GM06990 (cell line): ENCODE measurements at regions not wholly inside any gene's neighbourhood (a gene's known extent, or its start where the extent isn't known, plus 50 kb on each side); places are given as distances from the start of the nearest gene placed in this dataset.

Source experiments
- DNase-seq: peaks from one replicate; pipeline ENCODE4 v3.0.0-alpha.2; 2011; ENCODE audit not compliant: insufficient read length; ENCODE audit errors: extremely low read depth
- H3K27me3 ChIP-seq: replicated peaks from 2 replicates; pipeline ENCODE4 v1.6.0; 2011; ENCODE audit warnings: low read length; ENCODE audit not compliant: control insufficient read depth, insufficient read depth
- H3K36me3 ChIP-seq: 2 replicates; pipeline ENCODE4 v1.5.1; 2011; ENCODE audit warnings: low read length; ENCODE audit not compliant: control insufficient read depth, insufficient read depth
- H3K4me3 ChIP-seq: replicated peaks from 2 replicates; pipeline ENCODE4 v1.5.1; 2011; ENCODE audit warnings: low read depth, mild to moderate bottlenecking, control low read depth, low read length
- TF ChIP-seq, protein P1 (sequence below): IDR thresholded peaks from 2 replicates; pipeline ENCODE4 v1.5.1; 2011; ENCODE audit warnings: low read length, control low read depth, mild to moderate bottlenecking, inconsistent platforms; ENCODE audit not compliant: insufficient read depth, poor library complexity, severe bottlenecking

DNA sequence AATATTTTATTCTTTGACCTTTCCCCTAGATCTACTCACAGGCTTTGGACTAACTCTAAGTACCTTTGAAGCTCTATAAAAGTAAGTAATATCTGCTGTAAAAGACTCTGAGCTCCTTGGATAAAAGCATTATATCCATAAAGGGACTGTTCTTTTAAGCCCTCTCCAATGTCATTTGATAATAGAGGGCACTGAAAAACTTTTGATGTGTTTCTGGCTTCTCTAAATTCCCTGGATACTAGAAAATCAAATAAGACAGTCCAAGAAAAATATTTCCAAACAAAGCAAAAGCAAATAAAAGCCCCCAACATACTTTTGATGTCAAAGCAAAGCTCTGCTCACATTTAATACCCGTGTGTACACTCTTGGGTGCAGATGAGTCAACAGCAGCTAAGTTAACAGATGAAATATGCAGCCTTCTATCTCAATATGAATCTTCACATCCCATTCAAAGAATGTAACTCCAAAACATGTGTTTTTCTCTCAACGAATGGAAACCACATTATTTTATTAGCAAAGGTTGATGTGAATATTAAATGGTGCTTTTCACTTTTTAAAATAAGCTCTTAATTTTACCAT lies 230.3 kb downstream of the CENPF start:
- Histone ChIP-seq H3K27me3 (no peaks in the 10 kb centered on the region), H3K36me3 (no peaks in the 10 kb centered on the region), H3K4me3 (no peak overlapping the region)
- TF ChIP-seq, protein P1, sequence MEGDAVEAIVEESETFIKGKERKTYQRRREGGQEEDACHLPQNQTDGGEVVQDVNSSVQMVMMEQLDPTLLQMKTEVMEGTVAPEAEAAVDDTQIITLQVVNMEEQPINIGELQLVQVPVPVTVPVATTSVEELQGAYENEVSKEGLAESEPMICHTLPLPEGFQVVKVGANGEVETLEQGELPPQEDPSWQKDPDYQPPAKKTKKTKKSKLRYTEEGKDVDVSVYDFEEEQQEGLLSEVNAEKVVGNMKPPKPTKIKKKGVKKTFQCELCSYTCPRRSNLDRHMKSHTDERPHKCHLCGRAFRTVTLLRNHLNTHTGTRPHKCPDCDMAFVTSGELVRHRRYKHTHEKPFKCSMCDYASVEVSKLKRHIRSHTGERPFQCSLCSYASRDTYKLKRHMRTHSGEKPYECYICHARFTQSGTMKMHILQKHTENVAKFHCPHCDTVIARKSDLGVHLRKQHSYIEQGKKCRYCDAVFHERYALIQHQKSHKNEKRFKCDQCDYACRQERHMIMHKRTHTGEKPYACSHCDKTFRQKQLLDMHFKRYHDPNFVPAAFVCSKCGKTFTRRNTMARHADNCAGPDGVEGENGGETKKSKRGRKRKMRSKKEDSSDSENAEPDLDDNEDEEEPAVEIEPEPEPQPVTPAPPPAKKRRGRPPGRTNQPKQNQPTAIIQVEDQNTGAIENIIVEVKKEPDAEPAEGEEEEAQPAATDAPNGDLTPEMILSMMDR = no peak
- no peak for DNase-seq

DNA sequence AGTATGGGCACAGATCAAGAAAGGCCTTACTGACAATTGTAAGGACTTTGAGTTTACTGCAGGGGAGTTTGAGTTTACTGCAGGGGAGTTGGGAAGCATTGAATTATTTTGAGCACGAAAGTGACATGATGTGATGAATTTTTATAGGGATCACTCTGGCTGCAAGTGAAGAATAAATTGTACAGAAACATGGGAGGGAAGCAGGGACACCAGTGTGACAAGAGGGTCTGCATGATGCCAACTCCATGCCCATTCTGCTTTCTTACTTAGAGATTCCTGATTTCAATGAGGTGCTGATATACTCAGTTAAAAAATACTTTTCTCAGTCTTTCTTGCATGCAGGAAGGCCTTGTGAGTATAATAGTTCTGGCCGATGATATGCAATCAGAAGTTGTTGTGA lies 234.4 kb downstream of the CENPF start:
- H3K27me3 ChIP-seq = no peaks in the 10 kb centered on the region
- TF ChIP-seq, protein P1 = no peak
- no peaks in the 10 kb centered on the region for H3K36me3 ChIP-seq
- no peak for DNase-seq
- no peak overlapping the region for H3K4me3 ChIP-seq

DNA sequence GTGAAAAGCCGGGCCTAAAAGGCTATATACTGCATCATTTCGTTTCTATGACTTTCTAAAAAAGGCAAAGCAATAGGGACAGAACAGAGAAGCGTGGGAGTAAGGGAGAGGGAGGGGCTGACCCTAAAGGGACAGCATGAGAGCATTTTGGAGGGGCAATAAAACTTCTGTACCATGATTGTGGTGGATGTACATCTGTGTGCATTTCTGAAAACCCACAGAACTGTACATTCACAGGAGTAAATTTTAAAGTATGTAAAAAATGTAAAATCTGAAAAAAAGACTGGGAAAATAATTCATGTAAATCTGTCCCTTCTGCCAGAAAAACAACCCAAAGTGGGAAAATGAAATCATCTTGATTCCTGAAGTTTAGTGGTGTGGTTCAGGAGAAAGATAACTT lies 235.4 kb downstream of the CENPF start:
- TF ChIP-seq, protein P1 = no peak
- no peaks in the 10 kb centered on the region for H3K27me3 ChIP-seq
- H3K4me3 ChIP-seq = no peak overlapping the region
- no peak for DNase-seq
- no peaks in the 10 kb centered on the region for H3K36me3 ChIP-seq

DNA sequence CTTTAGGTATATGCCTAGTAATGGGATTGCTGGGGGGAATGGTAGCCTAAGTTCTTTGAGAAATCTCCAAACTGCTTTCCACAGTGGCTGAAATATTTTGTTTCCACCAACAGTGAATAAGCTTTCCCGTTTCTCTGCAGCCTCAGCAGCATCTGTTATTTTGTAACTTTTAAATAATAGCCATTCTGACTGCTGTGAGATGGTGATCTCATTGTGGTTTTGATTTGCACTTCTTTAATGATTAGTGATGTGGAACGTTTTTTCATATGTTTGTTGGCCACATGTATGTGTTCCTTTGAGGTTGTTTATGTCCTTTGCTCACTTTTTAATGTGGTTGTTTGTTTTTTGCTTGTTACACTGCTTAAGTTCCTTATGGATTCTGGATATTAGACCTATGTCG lies 237.4 kb downstream of the CENPF start:
- Histone ChIP-seq H3K4me3 (no peak overlapping the region), H3K36me3 (no peaks in the 10 kb centered on the region), H3K27me3 (no peaks in the 10 kb centered on the region)
- TF ChIP-seq, protein P1 = no peak
- DNase-seq = no peak

DNA sequence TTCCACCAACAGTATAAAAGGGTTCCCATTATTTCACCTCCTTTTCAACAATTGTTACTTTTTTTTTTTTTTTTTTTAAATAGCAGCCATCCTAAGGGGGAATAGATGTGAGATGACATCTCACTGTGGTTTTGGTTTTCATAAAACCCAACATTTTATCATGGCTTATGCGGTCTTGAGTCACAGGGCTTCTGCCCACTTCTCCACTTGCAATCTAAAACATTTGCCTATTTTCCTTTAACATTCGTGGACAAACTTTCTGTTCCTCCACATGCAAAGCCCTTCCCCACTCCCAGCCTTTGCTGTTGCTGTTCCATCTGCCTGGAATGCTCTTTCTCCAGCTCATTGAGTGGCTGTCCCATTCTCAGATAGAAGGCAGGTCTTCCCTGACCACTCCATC lies 239.7 kb upstream of the KCNK2 start:
- TF ChIP-seq, protein P1 = no peak
- Histone ChIP-seq H3K4me3 (no peak overlapping the region), H3K27me3 (no peaks in the 10 kb centered on the region), H3K36me3 (no peaks in the 10 kb centered on the region)
- no peak for DNase-seq

DNA sequence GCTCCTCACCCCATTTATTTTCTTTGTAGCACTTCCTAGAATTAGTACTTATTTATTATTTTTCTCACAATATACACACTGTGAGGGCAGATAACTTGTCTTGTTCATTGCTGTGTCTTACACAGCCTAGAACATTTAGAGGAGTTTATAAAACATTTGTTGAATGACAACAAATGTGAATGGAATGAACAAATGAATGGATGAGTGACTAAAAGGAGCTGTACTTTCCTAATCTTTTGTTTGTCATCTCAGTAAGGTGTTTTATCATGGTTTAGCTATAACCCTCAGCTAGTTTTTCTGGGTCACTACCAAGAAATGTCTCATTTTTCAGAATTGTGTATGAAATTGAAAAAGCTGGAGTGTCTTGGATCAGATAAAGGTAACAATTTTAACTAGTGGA lies 239.3 kb upstream of the KCNK2 start:
- TF ChIP-seq, protein P1 = no peak
- H3K36me3 ChIP-seq = no peaks in the 10 kb centered on the region
- H3K27me3 ChIP-seq = no peaks in the 10 kb centered on the region
- no peak for DNase-seq
- no peak overlapping the region for H3K4me3 ChIP-seq
